HepG2 (cell line): ENCODE measurements at regions not wholly inside any gene's neighbourhood (a gene's known extent, or its start where the extent isn't known, plus 50 kb on each side); places are given as distances from the start of the nearest gene placed in this dataset.

ENCODE experiments used
- ATAC-seq: fragments of 200-7000 bp; cut with Tn5 transposase; 3 replicates; pipeline ENCODE4 v1.9.1; 2020; ENCODE audit warnings: mild to moderate bottlenecking, moderate library complexity
- BruUV-seq: library from RNA; stranded (reverse); fragments of 400-500 nt; replicated peaks from 2 replicates; lab custom pipeline; 2021; lab: Mats Ljungman, UMichigan
- CTCF ChIA-PET: fragments of 300-600 bp; formaldehyde crosslinking; extraction: SDS; loops from one replicate; lab custom pipeline; 2021; ENCODE audit warnings: low total read pairs, inconsistent platforms, low intra/inter-chr PET ratio; lab: Yijun Ruan, JAX
- POLR2A ChIA-PET: fragments of 350-600 bp; sonication (Branson Sonifier 250); formaldehyde crosslinking; loops from one replicate; lab custom pipeline; 2020; ENCODE audit warnings: antibody characterized with exemption, inconsistent platforms; lab: Yijun Ruan, JAX
- DNase-seq: peaks from one replicate; pipeline ENCODE4 v3.0.0-alpha.2; 2015; ENCODE audit warnings: low spot score
- FAIRE-seq: peaks from 3 replicates; lab custom pipeline; 2011; peaks lifted over from hg19 to GRCh38; lab: Jason Lieb, UNC
- H2AFZ ChIP-seq: one replicate; pipeline ENCODE4 v1.6.1; 2011; ENCODE audit warnings: low read length, inconsistent platforms
- H3K27ac ChIP-seq: fragments of 300-600 bp; 3 replicates; pipeline ENCODE4 v1.8.0; 2011; ENCODE audit warnings: mixed run types, mild to moderate bottlenecking, mixed read lengths, low read length, inconsistent platforms; ENCODE audit not compliant: insufficient read depth; ENCODE audit errors: extremely low read length
- H3K27me3 ChIP-seq, 2 experiments: fragments of 200-600 bp in 1 of 2; 2 replicates in 1 of 2; 3 replicates in 1 of 2; pipeline versions ENCODE4 v1.6.0 to v1.8.0; 2011; ENCODE audit warnings: low read length in 2 of 2, mild to moderate bottlenecking in 2 of 2, moderate library complexity in 2 of 2, inconsistent platforms in 1 of 2; ENCODE audit not compliant: insufficient read depth in 2 of 2, control insufficient read depth in 1 of 2
- H3K36me3 ChIP-seq, 2 experiments: fragments of 200-600 bp in 1 of 2; replicated peaks in 1 of 2; 2 replicates in 1 of 2; 3 replicates in 1 of 2; pipeline versions ENCODE4 v1.5.1 to v1.8.0; 2011; ENCODE audit warnings: low read length in 2 of 2, inconsistent platforms in 1 of 2; ENCODE audit not compliant: insufficient read depth in 2 of 2, control insufficient read depth in 1 of 2
- H3K4me1 ChIP-seq: 2 replicates; pipeline ENCODE4 v1.5.1; 2012; ENCODE audit warnings: low read length, inconsistent platforms; ENCODE audit not compliant: insufficient read depth
- H3K4me2 ChIP-seq: 2 replicates; pipeline ENCODE4 v1.6.0; 2011; ENCODE audit warnings: low read depth, low read length, inconsistent platforms
- H3K4me3 ChIP-seq, 3 experiments: fragments of 200-600 bp in 1 of 3; sonication (generic), shearing (Covaris generic) in 1 of 3; replicated peaks in 1 of 3; 2 replicates each; pipeline ENCODE4 v1.5.1; 2011 to 2016; ENCODE audit warnings: low read length in 3 of 3, inconsistent platforms in 2 of 3, low read depth in 2 of 3, mild to moderate bottlenecking in 2 of 3, control low read depth in 1 of 3, mixed read lengths in 1 of 3; ENCODE audit not compliant: insufficient read depth in 1 of 3
- H3K79me2 ChIP-seq: one replicate; pipeline ENCODE4 v1.6.1; 2011; ENCODE audit warnings: low read length, inconsistent platforms; ENCODE audit not compliant: insufficient read depth
- H3K9ac ChIP-seq: 2 replicates; pipeline ENCODE4 v1.6.0; 2011; ENCODE audit warnings: mild to moderate bottlenecking, low read depth, low read length, inconsistent platforms; ENCODE audit not compliant: insufficient read depth
- H3K9me3 ChIP-seq: 2 replicates; pipeline ENCODE4 v1.5.1; 2012; ENCODE audit warnings: mild to moderate bottlenecking, low read length
- H4K20me1 ChIP-seq: 2 replicates; pipeline ENCODE4 v1.6.0; 2011; ENCODE audit warnings: inconsistent platforms, mild to moderate bottlenecking, low read length, moderate library complexity; ENCODE audit not compliant: insufficient read depth
- ARNTL ChIP-seq: sonication (generic); formaldehyde crosslinking; IDR thresholded peaks from 2 replicates; pipeline ENCODE4 v1.4.0; 2020; ENCODE audit warnings: mild to moderate bottlenecking, missing genetic modification reagents
- FUBP1 ChIP-seq: sonication (generic); formaldehyde crosslinking; IDR thresholded peaks from 2 replicates; pipeline ENCODE4 v1.5.1; 2020; ENCODE audit warnings: missing genetic modification reagents, mild to moderate bottlenecking, borderline replicate concordance
- GLMP ChIP-seq: sonication (generic); formaldehyde crosslinking; IDR thresholded peaks from 2 replicates; pipeline ENCODE4 v1.9.0; 2021; ENCODE audit warnings: missing genetic modification reagents, mild to moderate bottlenecking, borderline replicate concordance
- HNRNPH1 ChIP-seq: fragments of 200-400 bp; formaldehyde crosslinking; optimal IDR thresholded peaks from 2 replicates; pipeline ENCODE3; 2017; ENCODE audit warnings: mild to moderate bottlenecking, low read depth, low read length
- HNRNPLL ChIP-seq: fragments of 200-400 bp; formaldehyde crosslinking; IDR thresholded peaks from 2 replicates; pipeline ENCODE4 v1.6.1; 2017; ENCODE audit warnings: mild to moderate bottlenecking, low read depth, low read length; ENCODE audit not compliant: poor library complexity, severe bottlenecking
- MAZ ChIP-seq, 2 experiments: sonication (generic) in 1 of 2; formaldehyde crosslinking in 1 of 2; IDR thresholded peaks; 2 replicates each; pipeline versions ENCODE4 v1.5.0 to v1.6.1; 2012 to 2020; ENCODE audit warnings: low read depth in 2 of 2, mild to moderate bottlenecking in 2 of 2, borderline replicate concordance in 1 of 2, improper control_type of control experiment in 1 of 2, low read length in 1 of 2, missing genetic modification reagents in 1 of 2, moderate library complexity in 1 of 2
- MEIS1 ChIP-seq: sonication (generic); formaldehyde crosslinking; IDR thresholded peaks from 2 replicates; pipeline ENCODE4 v1.9.0; 2021; ENCODE audit warnings: mild to moderate bottlenecking, missing genetic modification reagents, moderate library complexity, borderline replicate concordance
- MIER2 ChIP-seq: IDR thresholded peaks from 2 replicates; pipeline ENCODE4 v1.6.1; 2016; ENCODE audit warnings: missing biosample characterization, missing genetic modification reagents
- MLX ChIP-seq: IDR thresholded peaks from 2 replicates; pipeline ENCODE4 v1.6.1; 2016
- PPARG ChIP-seq: conservative IDR thresholded peaks from 2 replicates; pipeline ENCODE4 v1.6.1; 2016; ENCODE audit warnings: missing biosample characterization, missing genetic modification reagents
- RELA ChIP-seq: sonication (generic); formaldehyde crosslinking; IDR thresholded peaks from 2 replicates; pipeline ENCODE4 v1.4.0; 2020; ENCODE audit warnings: missing genetic modification reagents
- SOX5 ChIP-seq: IDR thresholded peaks from 2 replicates; pipeline ENCODE4 v1.6.1; 2016; ENCODE audit warnings: borderline replicate concordance
- TEAD2 ChIP-seq: sonication (generic); formaldehyde crosslinking; IDR thresholded peaks from 2 replicates; pipeline ENCODE4 v1.9.0; 2021; ENCODE audit warnings: missing genetic modification reagents
- ZFP90 ChIP-seq: sonication (generic); formaldehyde crosslinking; IDR thresholded peaks from 2 replicates; pipeline ENCODE4 v1.8.0; 2022; ENCODE audit warnings: missing genetic modification reagents, mild to moderate bottlenecking, inconsistent platforms, borderline replicate concordance
- ZNF10 ChIP-seq: sonication (generic); formaldehyde crosslinking; IDR thresholded peaks from 2 replicates; pipeline ENCODE4 v1.4.0; 2020; ENCODE audit warnings: mild to moderate bottlenecking, low read depth, missing genetic modification reagents, borderline replicate concordance
- ZNF572 ChIP-seq: sonication (generic); formaldehyde crosslinking; IDR thresholded peaks from 2 replicates; pipeline ENCODE4 v1.5.1; 2020; ENCODE audit warnings: mild to moderate bottlenecking, missing genetic modification reagents
- WGBS: methylation state at CpG from one replicate; pipeline ENCODE4 v1.1.6; 2017; ENCODE audit warnings: low lambda C conversion rate; 5-methylcytosine and 5-hydroxymethylcytosine counted together
- in situ Hi-C: cut with HindIII; loops from 2 replicates; pipeline ENCODE4 v1.10.0; 2017; ENCODE audit warnings: low pct_unique_long_range_greater_than_20kb; ENCODE audit not compliant: extremely low pct_ligation_motif_present
- intact Hi-C: fragments of 100-400 bp; cut with micrococcal nuclease; formaldehyde crosslinking; loops from one replicate; pipeline ENCODE4 v1.10.0; 2022; ENCODE audit not compliant: unreplicated experiment
- TF ChIP-seq, protein P1 (sequence below): sonication (generic); formaldehyde crosslinking; IDR thresholded peaks from 2 replicates; pipeline ENCODE4 v1.4.0; 2020; ENCODE audit warnings: mild to moderate bottlenecking, missing genetic modification reagents, borderline replicate concordance

DNA sequence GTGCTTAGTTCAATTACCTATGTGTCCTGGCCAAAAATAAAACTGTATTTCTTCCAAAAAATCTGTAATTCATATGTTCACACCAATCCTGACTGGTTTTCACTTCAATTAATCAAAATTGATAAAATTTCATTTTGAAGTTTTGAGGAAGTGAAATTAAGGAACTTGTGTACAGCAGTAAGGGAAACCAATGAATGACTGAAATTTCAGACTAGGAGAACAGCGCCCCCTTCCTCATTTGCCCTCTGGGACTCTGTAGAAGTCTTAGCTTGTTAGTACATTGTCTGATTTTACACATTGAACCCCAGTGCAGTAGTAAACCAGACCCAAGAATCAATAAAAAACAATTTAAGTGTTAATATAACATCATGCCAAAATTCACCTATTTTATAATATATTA, 495.3 kb upstream of the AGTR1 start (continued):
- no peak for TF ChIP-seq FUBP1 (CRISPR knock-in tag)
- no peak for TF ChIP-seq SOX5 (CRISPR knock-in tag)
- no peak for TF ChIP-seq ZNF10 (CRISPR knock-in tag)
- TF ChIP-seq MLX = no peak
- no peak for TF ChIP-seq ZFP90 (CRISPR knock-in tag)
- no peak for TF ChIP-seq PPARG (CRISPR knock-in tag)
- TF ChIP-seq HNRNPH1 = no peak
- no peak for TF ChIP-seq HNRNPLL
- TF ChIP-seq, all 625 proteins: peak for 0

DNA sequence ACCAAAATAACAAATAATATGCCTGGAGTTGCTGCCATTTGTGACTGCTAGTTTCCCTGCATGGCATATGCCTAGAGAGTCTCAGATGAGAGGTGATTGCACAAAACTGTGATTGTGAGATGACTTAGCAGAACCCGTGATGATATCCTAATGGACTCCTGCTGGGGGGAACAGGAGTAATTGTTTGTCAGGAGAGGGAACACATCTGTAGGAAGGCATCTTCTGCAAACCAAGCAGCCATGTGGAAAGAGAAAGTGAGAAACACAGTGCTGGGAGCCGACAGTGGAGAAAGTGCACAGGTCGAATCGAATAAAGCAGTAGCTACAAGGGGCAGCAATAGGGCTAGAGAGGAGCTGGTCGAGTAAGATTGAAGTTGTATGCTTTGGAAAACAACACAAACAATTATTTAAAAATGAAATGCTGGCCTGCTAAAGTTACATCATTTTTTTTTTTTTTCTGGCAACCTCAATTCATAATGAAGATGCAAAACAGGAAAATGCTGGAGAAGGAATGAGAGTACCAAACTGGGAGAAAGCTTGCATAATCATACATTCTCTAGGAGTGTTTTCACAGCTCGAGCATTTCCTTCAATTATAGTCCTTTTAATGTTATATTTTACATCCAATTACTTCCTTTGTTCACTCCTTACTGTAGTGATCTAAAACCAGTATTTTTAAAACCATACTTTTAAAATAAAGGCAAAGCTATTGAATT, 494.2 kb upstream of the AGTR1 start:
- Histone ChIP-seq H3K36me3 (no peaks in the 10 kb centered on the region), H3K27ac (no peak overlapping the region), H3K27me3 (no peaks in the 10 kb centered on the region), H3K4me1 (no peaks in the 10 kb centered on the region), H3K4me3 (no peak overlapping the region), H3K4me2 (no peak overlapping the region), H4K20me1 (no peaks in the 10 kb centered on the region), H2AFZ (no peak overlapping the region), H3K9ac (no peak overlapping the region), H3K9me3 (no peaks in the 10 kb centered on the region), H3K79me2 (no peaks in the 10 kb centered on the region)
- no peak for ATAC-seq
- no peak for DNase-seq
- BruUV-seq = no TSS peak
- no peak for TF ChIP-seq MAZ (IDR thresholded peaks at IDR 0.05; ENCODE audit: borderline replicate concordance, low read depth, low read length)
- no peak for TF ChIP-seq MAZ (CRISPR knock-in tag; IDR thresholded peaks at IDR 0.05; ENCODE audit: low read depth)
- no peak for TF ChIP-seq ZNF572 (CRISPR knock-in tag)
- TF ChIP-seq, protein P1, sequence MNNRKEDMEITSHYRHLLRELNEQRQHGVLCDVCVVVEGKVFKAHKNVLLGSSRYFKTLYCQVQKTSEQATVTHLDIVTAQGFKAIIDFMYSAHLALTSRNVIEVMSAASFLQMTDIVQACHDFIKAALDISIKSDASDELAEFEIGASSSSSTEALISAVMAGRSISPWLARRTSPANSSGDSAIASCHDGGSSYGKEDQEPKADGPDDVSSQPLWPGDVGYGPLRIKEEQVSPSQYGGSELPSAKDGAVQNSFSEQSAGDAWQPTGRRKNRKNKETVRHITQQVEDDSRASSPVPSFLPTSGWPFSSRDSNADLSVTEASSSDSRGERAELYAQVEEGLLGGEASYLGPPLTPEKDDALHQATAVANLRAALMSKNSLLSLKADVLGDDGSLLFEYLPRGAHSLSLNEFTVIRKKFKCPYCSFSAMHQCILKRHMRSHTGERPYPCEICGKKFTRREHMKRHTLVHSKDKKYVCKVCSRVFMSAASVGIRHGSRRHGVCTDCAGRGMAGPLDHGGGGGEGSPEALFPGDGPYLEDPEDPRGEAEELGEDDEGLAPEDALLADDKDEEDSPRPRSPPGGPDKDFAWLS (CRISPR knock-in tag) = no peak
- TF ChIP-seq RELA (CRISPR knock-in tag) = no peak
- no peak for TF ChIP-seq TEAD2 (CRISPR knock-in tag)
- no peak for TF ChIP-seq MIER2 (CRISPR knock-in tag)
- TF ChIP-seq GLMP (CRISPR knock-in tag) = no peak
- no peak for TF ChIP-seq MEIS1 (CRISPR knock-in tag)
- TF ChIP-seq ARNTL (CRISPR knock-in tag) = no peak
- 13% methylated on average over 6 of the region's 6 CpGs for WGBS
- intact Hi-C loops (no loop called here), in situ Hi-C loops (no loop called here)
- ChIA-PET CTCF (no interaction called here), POLR2A (no interaction called here)
- FAIRE-seq = no peak
